ENCODE measurements at regions not wholly inside any gene's neighbourhood (a gene's known extent, or its start where the extent isn't known, plus 50 kb on each side); places are given as distances from the start of the nearest gene placed in this dataset.
A peak's percentile ranks its signal among the peaks of the same experiment; 100 is the strongest.
"Not testable (repeated sequence)": the region's sequence is repeated elsewhere in the genome, so short reads cannot be mapped to it uniquely, and the experiment has no call there.

- no peak for DNase-seq (ENCODE audit: low read depth, low spot score)
These were observed 115.3 kb downstream of the NPIPB5 start for GRCh38 chr16:22625967-22626366.

- no peak for DNase-seq (ENCODE audit: low read depth, low spot score)
These were observed 116.4 kb downstream of the NPIPB5 start for GRCh38 chr16:22627043-22627442.

GRCh38 chr16:22628994-22629393, 118.3 kb downstream of the NPIPB5 start:
- no peak for DNase-seq (ENCODE audit: low read depth, low spot score)

DNA sequence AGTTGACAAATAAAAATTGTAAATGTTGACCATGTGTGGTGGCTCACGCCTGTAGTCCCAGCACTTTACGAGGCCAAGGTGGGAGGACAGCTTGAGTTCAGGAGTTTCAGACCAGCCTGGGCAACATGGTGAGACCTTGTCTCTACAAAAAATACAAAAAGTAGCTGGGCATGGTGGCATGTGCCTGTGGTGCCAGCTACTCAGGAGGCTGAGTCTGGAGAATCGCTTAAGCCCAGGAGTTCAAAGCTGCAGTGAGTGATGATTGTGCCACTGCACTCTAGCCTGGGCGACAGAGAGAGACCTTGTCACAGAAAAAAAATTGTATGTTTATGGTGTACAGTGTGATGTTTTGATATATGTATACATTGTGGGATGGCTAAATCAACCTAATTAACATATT, 119.6 kb downstream of the NPIPB5 start:
- no peak for DNase-seq (ENCODE audit: low read depth, low spot score)

GRCh38 chr16:22631264-22631663, 120.6 kb downstream of the NPIPB5 start:
- no peak for DNase-seq (ENCODE audit: low read depth, low spot score)

GRCh38 chr16:22632606-22633005, 121.9 kb downstream of the NPIPB5 start:
- DNase-seq (ENCODE audit: low read depth, low spot score): no peak

GRCh38 chr16:22633280-22633679, 122.6 kb downstream of the NPIPB5 start:
- no peak for DNase-seq (ENCODE audit: low read depth, low spot score)

DNA sequence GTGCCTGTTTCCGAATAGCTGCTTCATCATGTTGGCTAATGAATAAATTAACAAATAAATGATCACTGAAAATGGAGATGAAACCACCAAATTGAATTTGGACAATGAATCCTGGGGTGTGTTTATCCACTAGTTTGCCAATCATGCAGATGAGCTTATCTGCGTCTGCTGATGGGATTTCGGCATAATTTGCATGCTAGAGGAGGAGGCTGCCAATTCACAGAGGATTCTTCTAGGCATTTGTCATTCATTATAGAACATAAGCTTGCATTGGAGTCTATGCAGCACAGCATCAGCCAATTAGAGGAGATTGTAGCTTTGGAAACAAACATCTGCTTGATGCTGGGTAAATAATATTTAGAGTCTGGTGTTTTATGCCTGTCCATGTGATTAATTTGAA, 123.1 kb downstream of the NPIPB5 start:
- no peak for DNase-seq (ENCODE audit: low read depth, low spot score)

GRCh38 chr16:22634954-22635353, 124.3 kb downstream of the NPIPB5 start:
- peak; percentile 91 for DNase-seq (ENCODE audit: low read depth, low spot score)

DNA sequence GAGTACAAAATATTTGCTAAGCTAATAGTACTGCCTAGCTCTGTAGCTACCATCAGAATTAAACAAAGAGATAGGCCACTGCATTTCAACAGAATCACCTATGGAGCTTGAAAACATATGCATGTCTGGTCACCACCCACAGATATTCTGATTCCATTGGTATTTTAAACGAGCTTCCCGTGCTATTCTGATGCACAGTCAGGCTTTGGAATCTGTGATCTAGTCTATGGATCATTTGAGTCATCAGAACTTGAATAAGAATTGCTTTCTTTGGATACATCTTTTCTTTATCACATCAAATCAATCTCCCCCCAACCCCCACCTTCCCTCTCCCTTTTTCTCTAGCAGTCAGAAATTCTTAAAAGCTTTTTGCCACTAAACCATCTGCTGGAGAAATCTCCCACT, 124.7 kb downstream of the NPIPB5 start:
- DNase-seq (ENCODE audit: low read depth, low spot score): peak; percentile 97

- no peak for DNase-seq (ENCODE audit: low read depth, low spot score)
These were observed 125.1 kb downstream of the NPIPB5 start for GRCh38 chr16:22635801-22636200.

DNA sequence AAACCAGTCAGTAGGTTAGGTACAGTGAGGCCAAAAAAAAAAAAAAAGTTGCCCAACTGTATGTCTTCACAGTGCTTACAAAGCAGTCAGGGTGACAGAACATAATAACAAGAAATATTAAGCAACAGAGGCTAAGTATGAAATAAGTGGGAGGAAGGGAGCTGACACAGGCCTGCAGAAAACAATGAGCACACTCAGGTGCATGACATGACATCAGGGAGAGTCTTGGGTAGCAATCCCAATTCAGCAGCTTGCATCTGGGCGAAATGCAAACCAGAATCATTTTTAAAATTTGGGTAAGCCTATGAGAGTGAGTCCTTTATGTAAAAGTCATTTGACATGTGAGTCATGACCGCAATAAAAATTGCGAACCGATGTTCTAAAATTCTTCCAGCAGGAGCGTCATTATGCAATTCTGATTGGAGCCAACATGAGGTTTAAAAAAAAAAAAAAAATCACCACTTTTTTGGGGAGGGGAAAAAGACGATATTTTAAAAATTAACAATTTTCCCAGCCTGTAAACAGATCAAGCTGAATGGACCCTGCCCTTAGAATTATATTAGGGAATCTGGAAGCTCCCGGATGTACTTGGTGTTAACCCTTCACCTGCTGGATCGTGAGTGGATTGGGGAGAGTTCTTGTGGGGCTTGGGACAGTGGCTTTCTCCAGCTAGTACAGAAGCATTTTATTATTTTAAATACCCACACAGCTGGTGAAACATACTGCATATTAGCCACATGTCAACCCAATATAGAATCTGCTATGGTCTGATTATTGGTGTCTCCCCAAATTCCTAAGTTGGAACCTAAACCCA, 127.9 kb downstream of the NPIPB5 start:
- no peak for DNase-seq (ENCODE audit: low read depth, low spot score)

DNA sequence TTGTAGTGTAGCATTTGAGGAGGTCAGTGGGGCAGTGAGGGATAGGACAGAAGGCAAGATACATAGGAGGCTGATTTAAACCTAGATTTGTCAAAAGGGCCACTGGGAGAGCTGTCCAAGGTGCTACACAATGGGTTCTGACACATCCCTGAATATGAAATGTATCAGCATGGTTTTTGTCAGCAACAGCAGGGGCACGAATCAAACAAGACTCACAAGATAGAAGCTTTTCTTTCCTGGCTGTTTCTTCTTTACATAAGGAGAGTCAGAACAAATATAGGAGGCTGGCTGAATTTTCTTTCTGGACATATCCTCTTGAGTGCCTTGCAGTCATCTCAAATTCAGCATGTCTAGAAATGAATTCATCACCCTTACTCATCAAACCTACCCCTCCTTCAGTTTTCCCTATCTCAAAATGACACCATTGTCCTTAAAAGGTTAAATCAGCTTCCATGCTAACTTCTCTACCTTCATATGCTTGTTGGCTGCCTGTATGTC, 130.5 kb downstream of the NPIPB5 start:
- DNase-seq (ENCODE audit: low read depth, low spot score): no peak

DNA sequence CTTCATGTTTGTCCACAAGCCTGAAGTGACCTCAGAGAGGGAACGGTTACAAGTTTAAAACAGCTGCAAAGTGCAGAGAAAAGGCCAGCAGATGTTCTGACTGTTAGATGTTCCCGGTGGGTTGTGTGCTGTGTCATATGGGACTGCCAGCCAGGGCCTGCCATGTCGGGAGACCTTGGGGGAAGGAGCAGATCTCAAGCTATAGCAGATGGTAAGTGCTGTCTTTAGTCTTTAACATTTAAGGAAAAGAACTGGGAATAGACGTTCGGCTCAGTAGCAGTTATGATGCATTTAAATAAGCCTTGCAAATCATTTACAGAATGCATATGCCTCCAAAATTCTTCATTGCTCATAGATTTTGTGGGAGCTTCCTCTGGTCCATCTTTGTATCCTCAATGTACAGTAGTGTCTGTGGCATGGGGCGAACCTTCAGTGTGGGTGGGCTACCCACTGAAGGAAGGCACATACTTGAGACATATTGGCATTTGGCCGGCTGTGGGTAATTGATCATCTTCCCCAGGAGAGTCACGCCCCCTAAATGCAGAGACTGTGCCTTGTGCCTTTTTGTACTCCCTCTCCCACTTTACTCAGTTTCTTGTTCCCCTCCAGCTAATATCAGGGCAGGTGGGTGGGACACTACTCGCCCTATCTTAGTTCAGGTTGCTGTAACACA, 131.9 kb downstream of the NPIPB5 start:
- DNase-seq (ENCODE audit: low read depth, low spot score): no peak

DNA sequence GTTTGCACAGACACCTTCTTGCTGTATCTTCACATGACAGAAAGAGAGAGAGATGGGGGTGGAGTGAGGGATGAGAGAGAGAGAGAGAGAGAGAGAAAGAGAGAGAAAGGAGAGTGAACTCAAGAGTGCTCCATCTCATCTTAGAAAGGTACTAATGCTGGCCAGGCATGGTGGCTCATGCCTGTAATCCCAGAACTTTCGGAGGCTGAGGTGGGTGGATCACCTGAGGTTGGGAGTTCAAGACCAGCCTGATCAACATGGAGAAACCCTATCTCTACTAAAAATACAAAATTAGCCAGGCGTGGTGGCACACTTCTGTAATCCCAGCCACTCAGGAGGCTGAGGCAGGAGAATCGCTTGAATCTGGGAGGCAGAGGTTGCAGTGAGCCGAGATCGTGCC, 132.5 kb downstream of the NPIPB5 start:
- not testable (repeated sequence) for DNase-seq (ENCODE audit: low read depth, low spot score)

DNA sequence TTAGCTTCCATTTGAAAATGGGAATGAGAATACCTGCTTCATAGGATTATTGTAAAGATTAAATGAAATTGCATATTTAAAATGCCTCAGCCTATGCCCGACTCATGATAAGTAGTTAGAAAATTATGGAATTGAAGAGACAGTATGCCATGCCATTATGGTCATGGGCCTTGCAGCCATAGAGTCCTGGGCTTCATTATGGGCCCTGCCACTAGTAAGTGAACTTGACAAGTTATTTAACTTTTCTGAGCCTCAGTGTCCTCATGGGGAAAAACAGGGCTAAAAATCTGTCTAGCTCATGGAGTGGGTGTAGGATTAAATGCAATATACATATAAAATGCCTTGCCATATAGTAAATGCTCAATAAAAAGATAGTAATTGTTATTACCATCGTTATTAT, 133.2 kb downstream of the NPIPB5 start:
- no peak for DNase-seq (ENCODE audit: low read depth, low spot score)

DNA sequence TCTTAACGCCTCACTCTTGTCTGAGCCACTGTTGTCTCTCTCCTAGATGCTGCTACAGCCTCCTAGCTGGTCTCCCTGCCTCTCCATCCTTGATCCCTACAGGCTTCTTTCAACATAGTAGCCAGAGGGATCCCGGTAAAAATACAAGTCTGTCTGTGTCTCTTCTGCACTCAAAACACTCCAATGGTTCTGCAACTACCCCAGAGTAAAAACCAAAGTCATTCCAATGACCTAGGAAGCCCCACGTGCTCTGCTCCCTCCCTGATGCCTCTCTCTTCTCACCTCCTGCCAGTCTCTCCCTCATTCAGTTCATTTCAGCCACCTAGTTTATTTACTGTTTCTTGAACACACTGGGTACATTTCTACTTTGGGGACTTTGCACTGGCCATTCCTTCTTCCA, 135.2 kb downstream of the NPIPB5 start:
- DNase-seq (ENCODE audit: low read depth, low spot score): no peak

DNA sequence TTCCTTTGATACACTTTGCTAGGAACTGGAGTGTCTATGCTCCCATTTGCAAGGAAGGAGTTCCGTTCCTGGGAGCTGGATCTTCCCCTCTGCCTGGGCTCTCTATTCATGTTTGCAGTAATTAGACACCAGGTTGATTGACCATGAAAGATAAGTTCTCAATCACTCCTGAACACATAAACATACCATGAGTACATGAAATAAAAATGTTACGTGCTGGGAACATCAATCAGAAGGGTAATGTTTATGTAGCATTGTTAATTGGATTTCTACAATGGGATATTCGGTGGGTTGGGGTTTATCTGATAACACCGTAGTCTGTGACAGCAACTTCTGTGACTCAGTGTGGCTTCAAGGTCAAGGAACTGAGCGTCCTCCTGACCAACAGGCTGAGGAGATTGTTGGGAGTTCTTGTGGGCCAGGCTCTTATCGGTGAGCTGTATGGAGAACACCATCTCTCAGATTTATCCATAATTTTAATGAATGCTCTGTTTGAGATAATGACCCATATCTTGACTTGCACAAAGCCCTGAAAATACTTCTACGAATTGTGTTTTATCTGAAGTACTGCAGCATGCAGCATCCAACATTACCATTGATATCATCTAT, 136.4 kb downstream of the NPIPB5 start:
- no peak for DNase-seq (ENCODE audit: low read depth, low spot score)

- DNase-seq (ENCODE audit: low read depth, low spot score): no peak
These were observed 137.4 kb downstream of the NPIPB5 start for GRCh38 chr16:22648141-22648540.

- DNase-seq (ENCODE audit: low read depth, low spot score): no peak
These were observed 138.2 kb downstream of the NPIPB5 start for GRCh38 chr16:22648941-22649340.

GRCh38 chr16:22651111-22651817, 140.6 kb downstream of the NPIPB5 start:
- not testable (repeated sequence) for DNase-seq (ENCODE audit: low read depth, low spot score)

GRCh38 chr16:22652463-22652845, 141.8 kb downstream of the NPIPB5 start:
- DNase-seq (ENCODE audit: low read depth, low spot score): no peak
